Left ventricle myocardium inferior (tissue), 1 donor: ENCODE measurements at regions not wholly inside any gene's neighbourhood (a gene's known extent, or its start where the extent isn't known, plus 50 kb on each side); places are given as distances from the start of the nearest gene placed in this dataset.

ENCODE experiments used
- DNase-seq: peaks from one replicate; pipeline ENCODE4 v3.0.0-alpha.2; 2020
- H3K27ac ChIP-seq: fragments of 200-600 bp; replicated peaks from 2 replicates; pipeline ENCODE4 v1.8.0; 2021
- H3K27me3 ChIP-seq: fragments of 200-600 bp; 2 replicates; pipeline ENCODE4 v1.8.0; 2021; ENCODE audit warnings: low read depth
- H3K36me3 ChIP-seq: fragments of 200-600 bp; 2 replicates; pipeline ENCODE4 v1.8.0; 2021
- H3K4me1 ChIP-seq: fragments of 200-600 bp; 2 replicates; pipeline ENCODE4 v1.8.0; 2021
- H3K4me3 ChIP-seq: fragments of 200-600 bp; 2 replicates; pipeline ENCODE4 v1.8.0; 2021; ENCODE audit warnings: mild to moderate bottlenecking, moderate library complexity
- H3K9me3 ChIP-seq: fragments of 200-600 bp; replicated peaks from 2 replicates; pipeline ENCODE4 v1.8.0; 2021
- CTCF ChIP-seq: fragments of 200-600 bp; IDR thresholded peaks from 2 replicates; pipeline ENCODE4 v1.8.0; 2021; ENCODE audit warnings: antibody characterized with exemption, mild to moderate bottlenecking, borderline replicate concordance
- intact Hi-C: fragments of 100-400 bp; cut with micrococcal nuclease; formaldehyde crosslinking; loops from one replicate; pipeline ENCODE4 v1.11.0; 2022
- donor health status: DM: no; HTN: yes; CAD: no; lungs with severe emphysema.

GRCh38 chr11:87423161-87423560 is 385.4 kb downstream of the TMEM135 start:
- intact Hi-C loops: loop anchor here (5.0 kb wide), 1 partner anchor 71 kb away; no protein-coding TSS in a partner anchor
- H3K27ac ChIP-seq: no peak overlapping the region
- H3K27me3 ChIP-seq: peaks cover 7% of the 10 kb centered on the region
- H3K9me3 ChIP-seq: no peaks in the 10 kb centered on the region
- peaks cover 12% of the 10 kb centered on the region for H3K4me1 ChIP-seq
- no peak for DNase-seq
- no peaks in the 10 kb centered on the region for H3K36me3 ChIP-seq
- TF ChIP-seq CTCF: no peak
- no peak overlapping the region for H3K4me3 ChIP-seq

GRCh38 chr11:87422566-87422965 is 384.8 kb downstream of the TMEM135 start:
- no peaks in the 10 kb centered on the region for H3K36me3 ChIP-seq
- no peak for TF ChIP-seq CTCF
- peaks cover 12% of the 10 kb centered on the region for H3K4me1 ChIP-seq
- H3K27ac ChIP-seq: no peak overlapping the region
- H3K27me3 ChIP-seq: peaks cover 7% of the 10 kb centered on the region
- intact Hi-C loops: loop anchor here (5.0 kb wide), 1 partner anchor 70 kb away; no protein-coding TSS in a partner anchor
- no peaks in the 10 kb centered on the region for H3K9me3 ChIP-seq
- no peak for DNase-seq
- H3K4me3 ChIP-seq: no peak overlapping the region

- intact Hi-C loops: loop anchor here (5.0 kb wide), 1 partner anchor 69 kb away; no protein-coding TSS in a partner anchor
Observed at GRCh38 chr11:87421422-87421821, 383.7 kb downstream of the TMEM135 start.

GRCh38 chr11:87417951-87418350 is 380.2 kb downstream of the TMEM135 start:
- DNase-seq: no peak
- Histone ChIP-seq H3K9me3 (no peaks in the 10 kb centered on the region), H3K36me3 (no peaks in the 10 kb centered on the region), H3K27me3 (no peaks in the 10 kb centered on the region), H3K27ac (no peak overlapping the region), H3K4me1 (peaks cover 12% of the 10 kb centered on the region), H3K4me3 (no peak overlapping the region)
- TF ChIP-seq CTCF: no peak
- intact Hi-C loops: no loop called here

More at GRCh38 chr11:87421422-87421821, 383.7 kb downstream of the TMEM135 start:
- Histone ChIP-seq H3K4me1 (peaks cover 12% of the 10 kb centered on the region), H3K27ac (no peak overlapping the region), H3K36me3 (no peaks in the 10 kb centered on the region), H3K4me3 (no peak overlapping the region), H3K9me3 (no peaks in the 10 kb centered on the region), H3K27me3 (peaks cover 7% of the 10 kb centered on the region)
- TF ChIP-seq CTCF: peak; percentile 90
- DNase-seq: no peak

GRCh38 chr11:87405843-87406242 is 368.1 kb downstream of the TMEM135 start:
- DNase-seq: no peak
- Histone ChIP-seq H3K36me3 (no peaks in the 10 kb centered on the region), H3K4me3 (no peak overlapping the region), H3K27me3 (no peaks in the 10 kb centered on the region), H3K4me1 (no peaks in the 10 kb centered on the region), H3K27ac (peak overlapping the region; percentile 36), H3K9me3 (no peaks in the 10 kb centered on the region)
- intact Hi-C loops: no loop called here
- no peak for TF ChIP-seq CTCF
